ENCODE measurements at regions not wholly inside any gene's neighbourhood (a gene's known extent, or its start where the extent isn't known, plus 50 kb on each side); places are given as distances from the start of the nearest gene placed in this dataset.
A peak's percentile ranks its signal among the peaks of the same experiment; 100 is the strongest.

DNA sequence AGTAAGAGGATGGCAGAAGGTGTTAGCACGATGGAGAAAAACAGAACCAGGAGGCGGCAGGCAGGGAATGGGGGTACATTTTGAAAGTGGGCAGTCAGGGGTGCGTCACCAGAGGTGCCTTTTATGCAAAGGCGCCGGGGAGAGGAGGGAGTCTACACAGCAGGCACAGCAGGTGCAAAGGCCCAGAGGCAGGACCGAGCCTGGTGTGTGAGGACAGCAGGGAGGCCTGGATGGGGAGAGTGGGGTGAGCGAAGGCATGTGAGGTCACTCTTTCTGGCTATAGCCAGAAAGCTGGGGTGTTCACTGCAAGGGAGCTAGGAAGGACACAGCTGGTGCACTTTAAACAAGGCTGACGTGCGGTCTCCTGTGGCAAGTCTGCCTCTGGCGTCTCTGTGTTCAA, 65.0 kb downstream of the NCOR2 start:
- Histone ChIP-seq H3K4me2 (ENCODE audit: insufficient read depth, insufficient read length, low read length) (no peak overlapping the region), H3T11ph (ENCODE audit: low read length) (no peak overlapping the region), H3K4me1 (ENCODE audit: insufficient read depth, low read length) (peaks cover 5% of the 10 kb centered on the region; the same call in 1 of the 2 replicates), H2AK5ac (ENCODE audit: insufficient read length, low read length) (no peak overlapping the region), H4K20me1 (ENCODE audit: control insufficient read depth, insufficient read depth, insufficient read length) (no peaks in the 10 kb centered on the region), H2BK15ac (ENCODE audit: low read depth, low read length) (no peak overlapping the region), H3K79me1 (ENCODE audit: insufficient read depth, low read depth, low read length, poor library complexity, severe bottlenecking) (peaks cover 19% of the 10 kb centered on the region), H3K14ac (ENCODE audit: insufficient read depth, low read length) (no peak overlapping the region), H2BK5ac (ENCODE audit: insufficient read length, low read length) (no peak overlapping the region), H2AFZ (ENCODE audit: low read length) (no peak overlapping the region), H3K23me2 (ENCODE audit: insufficient read length, low read depth, low read length, poor library complexity, severe bottlenecking) (no peaks in the 10 kb centered on the region), H2BK20ac (ENCODE audit: low read depth, low read length, poor library complexity, severe bottlenecking) (no peak overlapping the region), H2BK120ac (ENCODE audit: low read depth, low read length, poor library complexity, severe bottlenecking) (no peak overlapping the region), H3K23ac (ENCODE audit: insufficient read length, low read depth, low read length) (no peak overlapping the region), H3K18ac (ENCODE audit: insufficient read length, low read depth, low read length) (no peak overlapping the region), H2BK12ac (ENCODE audit: insufficient read length, low read depth, low read length) (no peak overlapping the region), H3K4ac (ENCODE audit: low read depth, low read length) (no peak overlapping the region), H3K56ac (ENCODE audit: insufficient read length, low read depth, low read length) (no peak overlapping the region), H3K9ac (ENCODE audit: extremely low read depth, insufficient read length, low read length) (no peak overlapping the region), H4K91ac (ENCODE audit: insufficient read length, low read depth, low read length) (no peak overlapping the region), H3K27me3 (ENCODE audit: insufficient read depth, low read length) (no peaks in the 10 kb centered on the region), H4K8ac (replicated peaks; ENCODE audit: insufficient read length, low read depth, low read length) (no peak overlapping the region), H3K27ac (ENCODE audit: insufficient read length, low read depth, low read length) (no peak overlapping the region), H3K9me3 (ENCODE audit: control insufficient read depth, low read depth, low read length) (no peaks in the 10 kb centered on the region), H4K5ac (ENCODE audit: insufficient read length, low read depth, low read length) (no peak overlapping the region), H3K79me2 (ENCODE audit: insufficient read depth, low read length) (peaks cover 32% of the 10 kb centered on the region; the same call in 1 of the 2 replicates)
- no peaks in the 10 kb centered on the region for H3K9me3 Mint-ChIP-seq
- H3K36me3 Mint-ChIP-seq (ENCODE audit: insufficient read depth in 1 of 3, low read depth in 3 of 3): peaks cover 4 to 6% (median 6%) of the 10 kb centered on the region in 3 experiments; a peak in 5 of 7 replicates
- H3K4me3 Mint-ChIP-seq: no peak overlapping the region
- H3K27me3 Mint-ChIP-seq (ENCODE audit: low read depth): no peaks in the 10 kb centered on the region; the same call in 1 of the 2 replicates
- no peak for DNase-seq
- peak overlapping the region; percentile 57 to 89 (median 83) for H3K27ac Mint-ChIP-seq
- peaks cover 64 to 87% of the 10 kb centered on the region in 2 experiments for H3K4me1 Mint-ChIP-seq
- WGBS (ENCODE audit: extremely low coverage, insufficient read length, low lambda C conversion rate): no CpG with 5 or more reads among the region's 10 CpGs
- TF ChIP-seq CTCF (conservative IDR thresholded peaks at IDR 0.05): no peak

All from H9 (cell line).